ENCODE measurements at regions not wholly inside any gene's neighbourhood (a gene's known extent, or its start where the extent isn't known, plus 50 kb on each side); places are given as distances from the start of the nearest gene placed in this dataset.
"Not testable (repeated sequence)": the region's sequence is repeated elsewhere in the genome, so short reads cannot be mapped to it uniquely, and the experiment has no call there.

GRCh38 chr5:28809811-28810750 is 1771.7 kb upstream of the CDH9 start:
- no peak for DNase-seq

GRCh38 chr5:28808967-28809810 is 1770.8 kb upstream of the CDH9 start:
- no peak for DNase-seq

- no peak for DNase-seq
Measured at GRCh38 chr5:28807195-28807729, 1768.9 kb upstream of the CDH9 start.

GRCh38 chr5:28799035-28799434 is 1760.6 kb upstream of the CDH9 start:
- not testable (repeated sequence) for DNase-seq

- DNase-seq = no peak
Measured at GRCh38 chr5:28788954-28789353, 1750.6 kb upstream of the CDH9 start.

GRCh38 chr5:28780083-28780692 is 1741.8 kb upstream of the CDH9 start:
- DNase-seq = no peak

GRCh38 chr5:28779161-28779754 is 1740.9 kb upstream of the CDH9 start:
- peak; percentile 33 for DNase-seq

GRCh38 chr5:28770307-28770706 is 1731.9 kb upstream of the CDH9 start:
- DNase-seq = no peak

GRCh38 chr5:28766565-28767158 is 1728.3 kb upstream of the CDH9 start:
- DNase-seq = peak; percentile 65

- no peak for DNase-seq
Measured at GRCh38 chr5:28751396-28751795, 1713.0 kb upstream of the CDH9 start.

- DNase-seq = no peak
Measured at GRCh38 chr5:28750251-28750650, 1711.9 kb upstream of the CDH9 start.

- DNase-seq = no peak
Measured at GRCh38 chr5:28748446-28748845, 1710.1 kb upstream of the CDH9 start.

- no peak for DNase-seq
Measured at GRCh38 chr5:28743716-28744110, 1705.3 kb upstream of the CDH9 start.

- no peak for DNase-seq
Measured at GRCh38 chr5:28743025-28743715, 1704.8 kb upstream of the CDH9 start.

- no peak for DNase-seq
Measured at GRCh38 chr5:28737682-28738081, 1699.3 kb upstream of the CDH9 start.

GRCh38 chr5:28737222-28737621 is 1698.8 kb upstream of the CDH9 start:
- no peak for DNase-seq

- DNase-seq = no peak
Measured at GRCh38 chr5:28734396-28734795, 1696.0 kb upstream of the CDH9 start.

GRCh38 chr5:28729067-28729466 is 1690.7 kb upstream of the CDH9 start:
- peak; percentile 22 for DNase-seq

GRCh38 chr5:28726815-28727214 is 1688.4 kb upstream of the CDH9 start:
- no peak for DNase-seq

GRCh38 chr5:28725001-28725400 is 1686.6 kb upstream of the CDH9 start:
- DNase-seq = no peak

- no peak for DNase-seq
Measured at GRCh38 chr5:28714907-28715698, 1676.7 kb upstream of the CDH9 start.
